ENCODE measurements at regions not wholly inside any gene's neighbourhood (a gene's known extent, or its start where the extent isn't known, plus 50 kb on each side); places are given as distances from the start of the nearest gene placed in this dataset.

DNA sequence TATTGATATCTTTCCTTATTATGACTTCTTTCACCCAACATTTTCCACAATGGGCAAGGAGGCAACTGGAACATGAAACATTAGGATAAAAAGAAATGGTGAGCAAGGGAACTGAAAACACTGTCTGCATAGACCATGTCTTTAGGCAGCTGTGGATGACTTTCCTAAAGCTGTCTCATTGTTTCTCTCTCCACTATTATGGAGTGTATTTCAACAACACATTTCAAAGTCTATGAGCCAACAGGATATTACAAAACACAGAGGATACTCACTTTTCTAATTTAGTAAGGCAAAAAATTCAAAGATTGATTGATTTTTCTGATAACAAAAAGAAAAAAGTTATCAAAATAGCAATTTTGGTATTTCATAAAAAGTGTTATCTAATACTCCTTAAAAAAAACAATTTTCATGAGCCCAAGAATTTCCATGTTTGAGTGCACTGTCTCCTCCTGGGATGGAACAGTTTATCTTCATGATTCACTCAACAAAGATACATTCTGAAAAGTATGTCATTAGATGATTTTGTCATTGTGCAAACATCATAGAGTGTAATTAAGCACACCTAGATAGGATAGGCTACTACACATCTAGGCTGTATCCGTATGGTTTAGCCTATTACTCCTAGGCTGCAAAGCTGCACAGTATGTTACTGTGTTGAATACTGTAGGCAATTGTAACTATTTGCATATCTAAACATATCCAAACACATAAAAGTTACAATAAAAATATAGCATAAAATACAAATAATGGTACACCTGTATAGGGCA is 1568.4 kb downstream of the SLITRK5 start:
- DNase-seq (ENCODE audit: low spot score) (no peak), ATAC-seq (no peak)
- ChIA-PET POLR2A (no interaction called here), CTCF (no interaction called here)
- Mint-ChIP-seq H3K27me3 (ENCODE audit: low read depth) (peaks cover 2% of the 10 kb centered on the region; the same call in 1 of the 2 replicates), H3K36me3 (peaks cover 6% of the 10 kb centered on the region), H3K9me3 (peaks cover 17% of the 10 kb centered on the region), H3K27ac (no peak overlapping the region), H3K4me3 (no peak overlapping the region), H3K4me1 (peaks cover 13% of the 10 kb centered on the region)
- TF ChIP-seq, protein P1, sequence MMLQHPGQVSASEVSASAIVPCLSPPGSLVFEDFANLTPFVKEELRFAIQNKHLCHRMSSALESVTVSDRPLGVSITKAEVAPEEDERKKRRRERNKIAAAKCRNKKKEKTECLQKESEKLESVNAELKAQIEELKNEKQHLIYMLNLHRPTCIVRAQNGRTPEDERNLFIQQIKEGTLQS (CRISPR knock-in tag; conservative IDR thresholded peaks at IDR 0.05) = no peak
- TF ChIP-seq, protein P2, sequence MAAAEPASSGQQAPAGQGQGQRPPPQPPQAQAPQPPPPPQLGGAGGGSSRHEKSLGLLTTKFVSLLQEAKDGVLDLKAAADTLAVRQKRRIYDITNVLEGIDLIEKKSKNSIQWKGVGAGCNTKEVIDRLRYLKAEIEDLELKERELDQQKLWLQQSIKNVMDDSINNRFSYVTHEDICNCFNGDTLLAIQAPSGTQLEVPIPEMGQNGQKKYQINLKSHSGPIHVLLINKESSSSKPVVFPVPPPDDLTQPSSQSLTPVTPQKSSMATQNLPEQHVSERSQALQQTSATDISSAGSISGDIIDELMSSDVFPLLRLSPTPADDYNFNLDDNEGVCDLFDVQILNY (CRISPR knock-in tag; IDR thresholded peaks at IDR 0.05) = no peak
- no peak for TF ChIP-seq SMAD4 (CRISPR knock-in tag; IDR thresholded peaks at IDR 0.05)
- TF ChIP-seq IRF2 (CRISPR knock-in tag; IDR thresholded peaks at IDR 0.05; ENCODE audit: borderline replicate concordance, low read depth) = no peak
- TF ChIP-seq, protein P3, sequence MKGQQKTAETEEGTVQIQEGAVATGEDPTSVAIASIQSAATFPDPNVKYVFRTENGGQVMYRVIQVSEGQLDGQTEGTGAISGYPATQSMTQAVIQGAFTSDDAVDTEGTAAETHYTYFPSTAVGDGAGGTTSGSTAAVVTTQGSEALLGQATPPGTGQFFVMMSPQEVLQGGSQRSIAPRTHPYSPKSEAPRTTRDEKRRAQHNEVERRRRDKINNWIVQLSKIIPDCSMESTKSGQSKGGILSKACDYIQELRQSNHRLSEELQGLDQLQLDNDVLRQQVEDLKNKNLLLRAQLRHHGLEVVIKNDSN (CRISPR knock-in tag; IDR thresholded peaks at IDR 0.05) = no peak

DNA sequence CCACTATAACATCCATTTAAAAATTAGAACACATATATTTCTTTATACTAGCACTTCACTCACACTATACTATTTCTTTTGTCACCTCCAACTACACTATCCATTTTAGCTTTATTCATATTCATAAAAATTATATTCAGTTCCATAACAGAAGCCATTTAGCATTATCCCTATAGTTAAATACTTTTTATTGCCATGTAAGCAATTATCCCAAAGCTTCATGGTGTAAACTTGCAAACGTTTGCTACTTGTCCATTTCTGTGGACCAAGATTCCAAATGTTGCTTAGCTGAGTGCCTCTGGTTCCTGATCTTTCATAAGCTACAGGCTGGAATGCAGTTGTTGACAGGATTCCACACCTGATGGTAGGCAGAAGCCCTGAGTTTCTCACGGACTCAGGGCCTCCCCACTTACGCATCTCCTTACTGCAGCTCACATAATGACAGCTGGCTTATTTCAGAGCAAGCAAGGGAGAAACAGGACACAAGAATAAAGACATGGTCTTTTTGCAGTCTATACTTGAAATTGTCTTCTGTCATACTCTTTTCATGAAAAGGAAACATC is 1584.8 kb downstream of the SLITRK5 start:
- Mint-ChIP-seq H3K36me3 (peaks cover 3% of the 10 kb centered on the region; the same call in 1 of the 2 replicates), H3K27me3 (ENCODE audit: low read depth) (no peaks in the 10 kb centered on the region), H3K4me1 (no peaks in the 10 kb centered on the region), H3K4me3 (no peak overlapping the region), H3K9me3 (peaks cover 9% of the 10 kb centered on the region), H3K27ac (no peak overlapping the region)
- DNase-seq (ENCODE audit: low spot score) = no peak
- CTCF ChIA-PET = no interaction called here
- ATAC-seq = no peak
- TF ChIP-seq MYBL2 (CRISPR knock-in tag; IDR thresholded peaks at IDR 0.05) = no peak
- no peak for TF ChIP-seq MXD4 (CRISPR knock-in tag; IDR thresholded peaks at IDR 0.05; ENCODE audit: borderline replicate concordance)
- TF ChIP-seq, protein P4, sequence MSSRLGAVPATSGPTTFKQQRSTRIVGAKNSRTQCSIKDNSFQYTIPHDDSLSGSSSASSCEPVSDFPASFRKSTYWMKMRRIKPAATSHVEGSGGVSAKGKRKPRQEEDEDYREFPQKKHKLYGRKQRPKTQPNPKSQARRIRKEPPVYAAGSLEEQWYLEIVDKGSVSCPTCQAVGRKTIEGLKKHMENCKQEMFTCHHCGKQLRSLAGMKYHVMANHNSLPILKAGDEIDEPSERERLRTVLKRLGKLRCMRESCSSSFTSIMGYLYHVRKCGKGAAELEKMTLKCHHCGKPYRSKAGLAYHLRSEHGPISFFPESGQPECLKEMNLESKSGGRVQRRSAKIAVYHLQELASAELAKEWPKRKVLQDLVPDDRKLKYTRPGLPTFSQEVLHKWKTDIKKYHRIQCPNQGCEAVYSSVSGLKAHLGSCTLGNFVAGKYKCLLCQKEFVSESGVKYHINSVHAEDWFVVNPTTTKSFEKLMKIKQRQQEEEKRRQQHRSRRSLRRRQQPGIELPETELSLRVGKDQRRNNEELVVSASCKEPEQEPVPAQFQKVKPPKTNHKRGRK (CRISPR knock-in tag; IDR thresholded peaks at IDR 0.05; ENCODE audit: borderline replicate concordance) = no peak
- TF ChIP-seq SOX15 (CRISPR knock-in tag; IDR thresholded peaks at IDR 0.05) = no peak
- POLR2A ChIA-PET = interaction anchor here (0.7 kb wide), 1 partner anchor 16 kb away, joined by 5 read pairs; no protein-coding TSS in a partner anchor

DNA sequence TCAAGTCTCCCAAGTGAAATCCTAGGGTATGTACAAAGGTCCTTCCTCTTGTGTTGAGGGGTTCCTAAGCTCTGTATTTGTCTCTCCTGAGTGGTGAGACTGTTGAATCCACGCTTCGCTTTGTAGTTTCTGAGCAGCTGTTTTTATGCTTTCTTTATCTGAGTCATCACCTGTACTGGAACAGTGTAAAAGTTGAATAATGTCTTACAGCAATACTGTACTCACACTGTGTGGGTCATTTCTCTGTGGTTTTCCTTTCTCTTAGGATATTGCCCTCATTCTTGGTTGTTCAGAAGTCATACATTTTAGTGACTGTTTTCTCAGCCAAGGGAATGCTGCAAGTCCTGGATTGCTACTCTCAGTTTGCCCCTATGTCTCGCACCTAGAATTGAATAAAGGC is 1596.6 kb downstream of the SLITRK5 start:
- CTCF ChIA-PET = no interaction called here

More for the DNA sequence above, 1596.6 kb downstream of the SLITRK5 start:
- Mint-ChIP-seq H3K4me3 (no peak overlapping the region), H3K4me1 (no peaks in the 10 kb centered on the region), H3K27me3 (ENCODE audit: low read depth) (no peaks in the 10 kb centered on the region; the same call in 1 of the 2 replicates), H3K9me3 (peaks cover 11% of the 10 kb centered on the region), H3K36me3 (no peaks in the 10 kb centered on the region), H3K27ac (no peak overlapping the region)
- no peak for ATAC-seq
- POLR2A ChIA-PET = no interaction called here
- DNase-seq (ENCODE audit: low spot score) = no peak
- no peak for TF ChIP-seq NR2C2 (CRISPR knock-in tag; IDR thresholded peaks at IDR 0.05)
- TF ChIP-seq, protein P5, sequence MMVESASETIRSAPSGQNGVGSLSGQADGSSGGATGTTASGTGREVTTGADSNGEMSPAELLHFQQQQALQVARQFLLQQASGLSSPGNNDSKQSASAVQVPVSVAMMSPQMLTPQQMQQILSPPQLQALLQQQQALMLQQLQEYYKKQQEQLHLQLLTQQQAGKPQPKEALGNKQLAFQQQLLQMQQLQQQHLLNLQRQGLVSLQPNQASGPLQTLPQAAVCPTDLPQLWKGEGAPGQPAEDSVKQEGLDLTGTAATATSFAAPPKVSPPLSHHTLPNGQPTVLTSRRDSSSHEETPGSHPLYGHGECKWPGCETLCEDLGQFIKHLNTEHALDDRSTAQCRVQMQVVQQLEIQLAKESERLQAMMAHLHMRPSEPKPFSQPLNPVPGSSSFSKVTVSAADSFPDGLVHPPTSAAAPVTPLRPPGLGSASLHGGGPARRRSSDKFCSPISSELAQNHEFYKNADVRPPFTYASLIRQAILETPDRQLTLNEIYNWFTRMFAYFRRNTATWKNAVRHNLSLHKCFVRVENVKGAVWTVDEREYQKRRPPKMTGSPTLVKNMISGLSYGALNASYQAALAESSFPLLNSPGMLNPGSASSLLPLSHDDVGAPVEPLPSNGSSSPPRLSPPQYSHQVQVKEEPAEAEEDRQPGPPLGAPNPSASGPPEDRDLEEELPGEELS (CRISPR knock-in tag; IDR thresholded peaks at IDR 0.05) = no peak
- TF ChIP-seq SMAD3 (CRISPR knock-in tag; IDR thresholded peaks at IDR 0.05; ENCODE audit: borderline replicate concordance) = no peak
- no peak for TF ChIP-seq ZNF416 (CRISPR knock-in tag; IDR thresholded peaks at IDR 0.05)
- no peak for TF ChIP-seq KAT7 (CRISPR knock-in tag; IDR thresholded peaks at IDR 0.05; ENCODE audit: borderline replicate concordance)
- TF ChIP-seq ZNF671 (CRISPR knock-in tag; IDR thresholded peaks at IDR 0.05) = no peak
